GM23338 (cell line): ENCODE measurements at regions not wholly inside any gene's neighbourhood (a gene's known extent, or its start where the extent isn't known, plus 50 kb on each side); places are given as distances from the start of the nearest gene placed in this dataset.

Experiments used
- CREB1 ChIP-seq: fragments of 250-450 bp; sonication (Bioruptor Pico); IDR thresholded peaks from 2 replicates; pipeline ENCODE4 v1.5.0; 2020; ENCODE audit warnings: low read depth, mild to moderate bottlenecking, moderate library complexity
- CTCF ChIP-seq, 2 experiments: fragments of 200-600 bp in 1 of 2; sonication (generic) in 1 of 2; conservative IDR thresholded peaks; 2 replicates each; pipeline versions ENCODE4 v1.5.1 to v1.6.1; 2016 to 2017; ENCODE audit warnings: antibody characterized with exemption in 2 of 2, low read depth in 2 of 2, mild to moderate bottlenecking in 2 of 2, moderate library complexity in 1 of 2
- ETS1 ChIP-seq: IDR thresholded peaks from 2 replicates; pipeline ENCODE4 v1.6.1; 2016; ENCODE audit warnings: antibody characterized with exemption
- EZH2 ChIP-seq: fragments of 200-600 bp; sonication (generic); IDR thresholded peaks from one replicate; pipeline ENCODE4 v1.8.0; 2017; ENCODE audit warnings: antibody characterized with exemption, mild to moderate bottlenecking, low read depth; ENCODE audit not compliant: unreplicated experiment
- JUNB ChIP-seq: IDR thresholded peaks from one replicate; pipeline ENCODE4 v1.6.1; 2016; ENCODE audit warnings: antibody characterized with exemption; ENCODE audit not compliant: unreplicated experiment
- NANOG ChIP-seq: IDR thresholded peaks from 2 replicates; pipeline ENCODE4 v1.6.1; 2016; ENCODE audit warnings: antibody characterized with exemption, borderline replicate concordance
- POLR2AphosphoS5 ChIP-seq: IDR thresholded peaks from 2 replicates; pipeline ENCODE4 v1.6.1; 2016; ENCODE audit warnings: antibody characterized with exemption, low read depth
- REST ChIP-seq: IDR thresholded peaks from one replicate; pipeline ENCODE4 v1.6.1; 2018; ENCODE audit warnings: antibody characterized with exemption; ENCODE audit not compliant: unreplicated experiment
- ZNF462 ChIP-seq: fragments of 250-450 bp; sonication (Bioruptor Pico); IDR thresholded peaks from 2 replicates; pipeline ENCODE4 v1.5.0; 2020; ENCODE audit warnings: mild to moderate bottlenecking, moderate library complexity

- TF ChIP-seq ZNF462 (CRISPR knock-in tag) (no peak), CTCF (conservative IDR thresholded peaks at IDR 0.05; ENCODE audit: low read depth in 2 of 2) (no peak), JUNB (no peak), CREB1 (no peak), NANOG (no peak), ETS1 (no peak), REST (no peak), EZH2 (no peak), POLR2AphosphoS5 (no peak)
Observed at GRCh38 chr21:20802631-20803260, 195.5 kb upstream of the NCAM2 start (continued).
